OCI-LY7 (cell line): ENCODE measurements at regions not wholly inside any gene's neighbourhood (a gene's known extent, or its start where the extent isn't known, plus 50 kb on each side); places are given as distances from the start of the nearest gene placed in this dataset.

Experiments
- CTCF ChIP-seq: fragments of 200-600 bp; sonication (generic); conservative IDR thresholded peaks from 2 replicates; pipeline ENCODE4 v1.5.1; 2014; ENCODE audit warnings: mild to moderate bottlenecking, antibody characterized with exemption, low read length, moderate library complexity, mixed read lengths
- EZH2phosphoT487 ChIP-seq: fragments of 200-600 bp; sonication (generic); IDR thresholded peaks from 2 replicates; pipeline ENCODE4 v1.6.1; 2018; ENCODE audit warnings: low read depth, borderline replicate concordance, mild to moderate bottlenecking, mixed run types, antibody characterized with exemption, low read length, moderate library complexity, mixed read lengths

- TF ChIP-seq EZH2phosphoT487 (no peak), CTCF (no peak)
Measured at GRCh38 chr6:66184091-66184490, 477.1 kb upstream of the EYS start.
